B cell (primary cell): ENCODE measurements at regions not wholly inside any gene's neighbourhood (a gene's known extent, or its start where the extent isn't known, plus 50 kb on each side); places are given as distances from the start of the nearest gene placed in this dataset.

Source experiments
- EZH2 ChIP-seq: IDR thresholded peaks from 2 replicates; pipeline ENCODE4 v1.6.1; 2012; ENCODE audit warnings: borderline replicate concordance, low read depth, mild to moderate bottlenecking, moderate library complexity, low read length; ENCODE audit not compliant: insufficient read depth, poor library complexity, severe bottlenecking
- TF ChIP-seq, protein P1 (sequence below): fragments of 200-600 bp; IDR thresholded peaks from one replicate; pipeline ENCODE4 v1.8.0; 2022; ENCODE audit warnings: antibody characterized with exemption, mild to moderate bottlenecking

DNA sequence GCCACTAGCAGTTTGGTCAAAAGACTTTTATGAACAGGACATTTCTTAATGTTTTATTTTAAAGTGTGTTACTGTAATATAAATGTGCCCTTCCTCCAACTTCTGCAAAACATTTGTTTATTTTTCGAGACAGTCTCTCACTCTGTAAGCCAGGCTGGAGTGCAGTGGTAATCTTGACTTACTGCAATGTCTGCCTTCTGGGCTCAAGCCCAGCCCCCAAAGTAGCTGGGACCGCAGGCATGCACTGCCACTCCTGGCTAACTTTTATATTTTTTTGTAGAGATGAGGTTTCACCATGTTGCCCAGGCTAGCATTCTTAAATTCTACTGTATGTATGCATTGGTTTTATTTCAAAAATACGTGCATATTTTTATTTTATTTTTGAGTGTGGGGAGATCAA lies 1201.9 kb downstream of the STIM2 start:
- TF ChIP-seq EZH2, result no peak
- TF ChIP-seq, protein P1, sequence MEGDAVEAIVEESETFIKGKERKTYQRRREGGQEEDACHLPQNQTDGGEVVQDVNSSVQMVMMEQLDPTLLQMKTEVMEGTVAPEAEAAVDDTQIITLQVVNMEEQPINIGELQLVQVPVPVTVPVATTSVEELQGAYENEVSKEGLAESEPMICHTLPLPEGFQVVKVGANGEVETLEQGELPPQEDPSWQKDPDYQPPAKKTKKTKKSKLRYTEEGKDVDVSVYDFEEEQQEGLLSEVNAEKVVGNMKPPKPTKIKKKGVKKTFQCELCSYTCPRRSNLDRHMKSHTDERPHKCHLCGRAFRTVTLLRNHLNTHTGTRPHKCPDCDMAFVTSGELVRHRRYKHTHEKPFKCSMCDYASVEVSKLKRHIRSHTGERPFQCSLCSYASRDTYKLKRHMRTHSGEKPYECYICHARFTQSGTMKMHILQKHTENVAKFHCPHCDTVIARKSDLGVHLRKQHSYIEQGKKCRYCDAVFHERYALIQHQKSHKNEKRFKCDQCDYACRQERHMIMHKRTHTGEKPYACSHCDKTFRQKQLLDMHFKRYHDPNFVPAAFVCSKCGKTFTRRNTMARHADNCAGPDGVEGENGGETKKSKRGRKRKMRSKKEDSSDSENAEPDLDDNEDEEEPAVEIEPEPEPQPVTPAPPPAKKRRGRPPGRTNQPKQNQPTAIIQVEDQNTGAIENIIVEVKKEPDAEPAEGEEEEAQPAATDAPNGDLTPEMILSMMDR, result no peak
